Mucosa of rectum (tissue), 2 donors: ENCODE measurements at regions not wholly inside any gene's neighbourhood (a gene's known extent, or its start where the extent isn't known, plus 50 kb on each side); places are given as distances from the start of the nearest gene placed in this dataset.
"Not testable (repeated sequence)": the region's sequence is repeated elsewhere in the genome, so short reads cannot be mapped to it uniquely, and the experiment has no call there.

Source experiments
- H3K27ac ChIP-seq, 2 donors: one replicate each; pipeline ENCODE4 v1.7.0; 2013; ENCODE audit warnings: inconsistent platforms in 2 of 2, low read depth in 2 of 2, low read length in 2 of 2
- H3K27me3 ChIP-seq, 2 donors: one replicate each; pipeline ENCODE4 v1.7.0; 2013; ENCODE audit warnings: low read length in 2 of 2; ENCODE audit not compliant: control insufficient read depth in 2 of 2, insufficient read depth in 2 of 2
- H3K36me3 ChIP-seq, 2 donors: one replicate each; pipeline ENCODE4 v1.7.0; 2013; ENCODE audit warnings: low read length in 2 of 2; ENCODE audit not compliant: control insufficient read depth in 2 of 2, insufficient read depth in 2 of 2
- H3K4me1 ChIP-seq, 2 donors: one replicate each; pipeline ENCODE4 v1.7.0; 2013; ENCODE audit warnings: low read length in 2 of 2, mild to moderate bottlenecking in 1 of 2; ENCODE audit not compliant: control insufficient read depth in 2 of 2, insufficient read depth in 2 of 2
- H3K4me3 ChIP-seq, 2 donors: one replicate each; pipeline ENCODE4 v1.7.0; 2013; ENCODE audit warnings: low read length in 2 of 2
- H3K9ac ChIP-seq, 2 donors: one replicate each; pipeline ENCODE4 v1.7.0; 2013; ENCODE audit warnings: low read length in 2 of 2, low read depth in 1 of 2, mild to moderate bottlenecking in 1 of 2
- H3K9me3 ChIP-seq, 2 donors: one replicate each; pipeline ENCODE4 v1.7.0; 2013; ENCODE audit warnings: low read length in 2 of 2; ENCODE audit not compliant: control insufficient read depth in 2 of 2
- donor health status: healthy.
- donor health status: Normal muscosa, but diverticular disease.

DNA sequence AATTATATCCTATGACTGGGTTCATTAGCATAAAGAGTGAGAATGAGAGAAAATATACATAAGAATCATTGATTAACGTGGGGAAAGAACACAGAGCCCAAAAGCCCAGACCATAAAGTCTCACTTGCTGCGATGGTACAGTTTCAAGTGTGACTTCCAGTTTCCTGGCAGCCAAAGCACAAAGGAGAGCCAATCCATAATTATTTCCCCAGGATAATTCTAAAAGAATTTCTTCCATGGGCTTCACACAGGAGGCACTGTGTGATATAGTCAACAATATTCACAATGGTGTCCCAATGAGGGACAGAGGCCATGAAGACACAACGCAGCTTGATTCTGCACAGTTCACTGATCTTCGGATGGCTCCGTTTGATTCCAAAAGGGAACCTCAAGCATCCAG is 321.6 kb downstream of the PLPP3 start:
- Histone ChIP-seq H3K9ac (no peak overlapping the region), H3K27me3 (no peaks in the 10 kb centered on the region), H3K9me3 (no peaks in the 10 kb centered on the region), H3K27ac (no peak overlapping the region), H3K4me1 (no peaks in the 10 kb centered on the region), H3K36me3 (no peaks in the 10 kb centered on the region), H3K4me3 (no peak overlapping the region)

GRCh38 chr1:56256153-56257000 is 323.0 kb downstream of the PLPP3 start:
- H3K4me1 ChIP-seq = no peaks in the 10 kb centered on the region
- H3K36me3 ChIP-seq = no peaks in the 10 kb centered on the region
- no peak overlapping the region for H3K4me3 ChIP-seq
- no peak overlapping the region for H3K27ac ChIP-seq
- no peaks in the 10 kb centered on the region for H3K27me3 ChIP-seq
- H3K9me3 ChIP-seq = no peaks in the 10 kb centered on the region
- no peak overlapping the region for H3K9ac ChIP-seq

- Histone ChIP-seq H3K27me3 (no peaks in the 10 kb centered on the region), H3K9me3 (no peaks in the 10 kb centered on the region), H3K27ac (peak overlapping the region; percentile 12 to 48), H3K4me1 (no peaks in the 10 kb centered on the region), H3K9ac (no peak overlapping the region), H3K36me3 (no peaks in the 10 kb centered on the region), H3K4me3 (no peak overlapping the region)
Observed at GRCh38 chr1:56255516-56256152, 323.7 kb downstream of the PLPP3 start.

- H3K4me1 ChIP-seq = no peaks in the 10 kb centered on the region
- H3K27me3 ChIP-seq = no peaks in the 10 kb centered on the region
- no peak overlapping the region for H3K9ac ChIP-seq
- H3K36me3 ChIP-seq = no peaks in the 10 kb centered on the region
- H3K27ac ChIP-seq = no peak overlapping the region
- no peak overlapping the region for H3K4me3 ChIP-seq
- H3K9me3 ChIP-seq = no peaks in the 10 kb centered on the region
Observed at GRCh38 chr1:56254130-56254529, 325.2 kb downstream of the PLPP3 start.

- Histone ChIP-seq H3K9ac (no peak overlapping the region), H3K4me3 (no peak overlapping the region), H3K27ac (no peak overlapping the region), H3K36me3 (no peaks in the 10 kb centered on the region), H3K9me3 (no peaks in the 10 kb centered on the region), H3K27me3 (no peaks in the 10 kb centered on the region), H3K4me1 (no peaks in the 10 kb centered on the region)
Observed at GRCh38 chr1:56250809-56251208, 328.6 kb downstream of the PLPP3 start.

DNA sequence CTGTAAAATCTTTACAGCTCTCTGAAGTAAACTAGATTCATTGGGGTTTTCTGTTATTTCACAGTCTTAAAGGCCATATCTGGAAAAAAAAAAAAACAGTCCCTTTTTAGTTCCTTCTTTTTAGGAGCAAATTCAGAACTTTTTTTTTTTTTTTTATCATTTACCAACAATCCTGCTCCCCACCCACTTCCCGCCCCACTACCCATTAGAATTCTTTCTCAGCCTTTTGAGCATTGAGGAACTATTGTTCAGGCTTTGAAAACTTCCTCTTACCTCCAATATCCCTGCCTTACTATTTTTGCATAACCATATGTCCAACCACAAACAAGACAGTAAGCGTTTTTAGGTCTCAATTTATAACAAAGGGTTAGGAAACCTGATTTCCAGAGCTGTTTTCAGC is 330.1 kb downstream of the PLPP3 start:
- no peaks in the 10 kb centered on the region for H3K36me3 ChIP-seq
- H3K27me3 ChIP-seq = no peaks in the 10 kb centered on the region
- H3K4me1 ChIP-seq = no peaks in the 10 kb centered on the region
- no peak overlapping the region for H3K4me3 ChIP-seq
- no peak overlapping the region for H3K27ac ChIP-seq
- H3K9ac ChIP-seq = no peak overlapping the region
- no peaks in the 10 kb centered on the region for H3K9me3 ChIP-seq

- no peak overlapping the region for H3K27ac ChIP-seq
- H3K4me1 ChIP-seq = no peaks in the 10 kb centered on the region
Observed at GRCh38 chr1:56248138-56248537, 331.2 kb downstream of the PLPP3 start.

DNA sequence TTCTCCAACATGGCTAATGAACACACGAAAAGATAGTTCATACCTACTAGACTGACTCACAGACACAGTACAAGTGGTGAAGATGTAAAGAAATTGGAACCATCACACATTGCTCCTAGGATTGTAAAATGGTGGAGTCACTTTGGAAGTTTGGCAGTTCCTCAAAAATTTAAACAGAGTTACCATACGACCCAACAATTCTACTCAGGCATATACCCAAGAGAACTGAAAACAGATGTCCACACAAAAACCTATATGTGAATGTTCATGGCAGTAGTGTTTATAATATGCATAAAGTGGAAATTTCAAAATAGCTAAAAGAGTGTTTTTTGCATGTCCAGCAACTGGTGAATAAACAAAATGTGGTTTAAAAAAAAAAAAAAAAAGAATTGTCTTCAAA is 332.6 kb downstream of the PLPP3 start:
- H3K27me3 ChIP-seq, H3K27ac ChIP-seq, H3K4me1 ChIP-seq, H3K9ac ChIP-seq, H3K4me3 ChIP-seq, H3K36me3 ChIP-seq, H3K9me3 ChIP-seq: not testable (repeated sequence)

More at GRCh38 chr1:56248138-56248537, 331.2 kb downstream of the PLPP3 start:
- H3K4me3 ChIP-seq = no peak overlapping the region
- H3K9ac ChIP-seq = no peak overlapping the region
- H3K9me3 ChIP-seq = no peaks in the 10 kb centered on the region
- H3K27me3 ChIP-seq = no peaks in the 10 kb centered on the region
- no peaks in the 10 kb centered on the region for H3K36me3 ChIP-seq

GRCh38 chr1:56240400-56240799 is 339.0 kb downstream of the PLPP3 start:
- no peak overlapping the region for H3K27ac ChIP-seq
- H3K9ac ChIP-seq = no peak overlapping the region
- no peaks in the 10 kb centered on the region for H3K27me3 ChIP-seq

GRCh38 chr1:56237491-56238064 is 341.8 kb downstream of the PLPP3 start:
- Histone ChIP-seq H3K9ac (no peak overlapping the region), H3K4me1 (no peaks in the 10 kb centered on the region), H3K27me3 (no peaks in the 10 kb centered on the region), H3K27ac (no peak overlapping the region), H3K36me3 (no peaks in the 10 kb centered on the region), H3K9me3 (no peaks in the 10 kb centered on the region), H3K4me3 (no peak overlapping the region)

More at GRCh38 chr1:56240400-56240799, 339.0 kb downstream of the PLPP3 start:
- H3K9me3 ChIP-seq = no peaks in the 10 kb centered on the region
- H3K36me3 ChIP-seq = no peaks in the 10 kb centered on the region
- H3K4me3 ChIP-seq = no peak overlapping the region
- H3K4me1 ChIP-seq = no peaks in the 10 kb centered on the region
